ENCODE measurements at regions not wholly inside any gene's neighbourhood (a gene's known extent, or its start where the extent isn't known, plus 50 kb on each side); places are given as distances from the start of the nearest gene placed in this dataset.
A peak's percentile ranks its signal among the peaks of the same experiment; 100 is the strongest.

GRCh38 chr2:7795778-7796563 is 878.8 kb downstream of the RNF144A start:
- Histone ChIP-seq H3K27ac (peak overlapping the region; percentile 70), H3K9me3 (no peaks in the 10 kb centered on the region), H3K36me3 (no peaks in the 10 kb centered on the region), H3K4me3 (ENCODE audit: low read depth in 1 of 2, low read length in 1 of 2) (peak overlapping the region; percentile 49 to 50), H3K4me1 (ENCODE audit: control insufficient read depth in 1 of 2, insufficient read depth in 1 of 2, low read depth in 1 of 2, low read length in 1 of 2) (peaks cover 28 to 33% of the 10 kb centered on the region in 2 experiments), H3K27me3 (peaks cover 17% of the 10 kb centered on the region)
- TF ChIP-seq CTCF (IDR thresholded peaks at IDR 0.05), result no peak

- no peak for TF ChIP-seq CTCF (IDR thresholded peaks at IDR 0.05)
- no peaks in the 10 kb centered on the region for H3K9me3 ChIP-seq
- H3K27me3 ChIP-seq, result peaks cover 5% of the 10 kb centered on the region
- H3K4me1 ChIP-seq (ENCODE audit: control insufficient read depth in 1 of 2, insufficient read depth in 1 of 2, low read depth in 1 of 2, low read length in 1 of 2), result peaks cover 15 to 20% of the 10 kb centered on the region in 2 experiments
- no peaks in the 10 kb centered on the region for H3K36me3 ChIP-seq
- H3K4me3 ChIP-seq (ENCODE audit: low read depth in 1 of 2, low read length in 1 of 2), result no peak overlapping the region
- no peak overlapping the region for H3K27ac ChIP-seq
Observed at GRCh38 chr2:7800031-7800430, 881.8 kb upstream of the ID2 start.

- Histone ChIP-seq H3K4me1 (ENCODE audit: control insufficient read depth in 1 of 2, insufficient read depth in 1 of 2, low read depth in 1 of 2, low read length in 1 of 2) (peaks cover 3 to 8% of the 10 kb centered on the region in 2 experiments), H3K9me3 (no peaks in the 10 kb centered on the region), H3K27ac (no peak overlapping the region), H3K36me3 (no peaks in the 10 kb centered on the region), H3K27me3 (peaks cover 5% of the 10 kb centered on the region), H3K4me3 (ENCODE audit: low read depth in 1 of 2, low read length in 1 of 2) (no peak overlapping the region)
- no peak for TF ChIP-seq CTCF (IDR thresholded peaks at IDR 0.05)
Observed at GRCh38 chr2:7801212-7801611, 880.6 kb upstream of the ID2 start.

- Histone ChIP-seq H3K27me3 (peaks cover under 1% of the 10 kb centered on the region), H3K4me3 (ENCODE audit: low read depth in 1 of 2, low read length in 1 of 2) (no peak overlapping the region), H3K27ac (no peak overlapping the region), H3K4me1 (ENCODE audit: control insufficient read depth in 1 of 2, insufficient read depth in 1 of 2, low read depth in 1 of 2, low read length in 1 of 2) (no peaks in the 10 kb centered on the region), H3K9me3 (no peaks in the 10 kb centered on the region), H3K36me3 (no peaks in the 10 kb centered on the region)
- no peak for TF ChIP-seq CTCF (IDR thresholded peaks at IDR 0.05)
Observed at GRCh38 chr2:7803515-7803914, 878.3 kb upstream of the ID2 start.

GRCh38 chr2:7809640-7810039 is 872.2 kb upstream of the ID2 start:
- TF ChIP-seq CTCF (IDR thresholded peaks at IDR 0.05), result no peak
- no peak overlapping the region for H3K4me3 ChIP-seq (ENCODE audit: low read depth in 1 of 2, low read length in 1 of 2)

More at GRCh38 chr2:7809640-7810039, 872.2 kb upstream of the ID2 start:
- peaks cover 0 to 7% of the 10 kb centered on the region in 2 experiments for H3K4me1 ChIP-seq (ENCODE audit: control insufficient read depth in 1 of 2, insufficient read depth in 1 of 2, low read depth in 1 of 2, low read length in 1 of 2)
- no peaks in the 10 kb centered on the region for H3K9me3 ChIP-seq
- H3K27ac ChIP-seq, result no peak overlapping the region
- H3K27me3 ChIP-seq, result no peaks in the 10 kb centered on the region
- no peaks in the 10 kb centered on the region for H3K36me3 ChIP-seq
